Tibial artery (tissue), 4 donors: ENCODE measurements at regions not wholly inside any gene's neighbourhood (a gene's known extent, or its start where the extent isn't known, plus 50 kb on each side); places are given as distances from the start of the nearest gene placed in this dataset.

Source experiments
- DNase-seq, 2 donors: peaks; one replicate each; pipeline ENCODE4 v3.0.0-alpha.2; 2019
- H3K27ac ChIP-seq, 2 donors: fragments of 200-600 bp; sonication (generic) in 1 of 2; 1 replicate in 1 of 2; 2 replicates in 1 of 2; pipeline ENCODE4 v1.5.1; 2018 to 2019; ENCODE audit warnings: mild to moderate bottlenecking in 1 of 2
- H3K27me3 ChIP-seq, 2 donors: fragments of 200-600 bp; sonication (generic) in 1 of 2; one replicate each; pipeline versions ENCODE4 v1.5.1 to v1.6.0; 2016 to 2019
- H3K36me3 ChIP-seq, 3 donors: fragments of 200-600 bp; sonication (generic) in 2 of 3; one replicate each; pipeline ENCODE4 v1.5.1; 2016 to 2019; ENCODE audit warnings: mild to moderate bottlenecking in 2 of 3
- H3K4me1 ChIP-seq, 4 donors: fragments of 200-600 bp; sonication (generic) in 2 of 4; 1 replicate in 3 of 4; 2 replicates in 1 of 4; pipeline ENCODE4 v1.5.1; 2016 to 2019
- H3K4me3 ChIP-seq, 2 donors: fragments of 200-600 bp; sonication (generic) in 1 of 2; 1 replicate in 1 of 2; 2 replicates in 1 of 2; pipeline ENCODE4 v1.5.1; 2018 to 2019; ENCODE audit warnings: mild to moderate bottlenecking in 2 of 2
- H3K9me3 ChIP-seq, 3 donors: fragments of 200-600 bp; sonication (generic) in 1 of 3; one replicate each; pipeline ENCODE4 v1.5.1; 2016 to 2019
- CTCF ChIP-seq, 2 experiments: fragments of 200-600 bp in 1 of 2; fragments of 450-650 bp in 1 of 2; IDR thresholded peaks; one replicate each; pipeline ENCODE4 v1.5.1; 2017 to 2019; ENCODE audit warnings: antibody characterized with exemption in 2 of 2, mild to moderate bottlenecking in 1 of 2, moderate library complexity in 1 of 2
- intact Hi-C: fragments of 100-400 bp; cut with DNase I; formaldehyde crosslinking; loops from one replicate; pipeline ENCODE4 v1.15.0; 2023; ENCODE audit warnings: low total_unique reads

DNA sequence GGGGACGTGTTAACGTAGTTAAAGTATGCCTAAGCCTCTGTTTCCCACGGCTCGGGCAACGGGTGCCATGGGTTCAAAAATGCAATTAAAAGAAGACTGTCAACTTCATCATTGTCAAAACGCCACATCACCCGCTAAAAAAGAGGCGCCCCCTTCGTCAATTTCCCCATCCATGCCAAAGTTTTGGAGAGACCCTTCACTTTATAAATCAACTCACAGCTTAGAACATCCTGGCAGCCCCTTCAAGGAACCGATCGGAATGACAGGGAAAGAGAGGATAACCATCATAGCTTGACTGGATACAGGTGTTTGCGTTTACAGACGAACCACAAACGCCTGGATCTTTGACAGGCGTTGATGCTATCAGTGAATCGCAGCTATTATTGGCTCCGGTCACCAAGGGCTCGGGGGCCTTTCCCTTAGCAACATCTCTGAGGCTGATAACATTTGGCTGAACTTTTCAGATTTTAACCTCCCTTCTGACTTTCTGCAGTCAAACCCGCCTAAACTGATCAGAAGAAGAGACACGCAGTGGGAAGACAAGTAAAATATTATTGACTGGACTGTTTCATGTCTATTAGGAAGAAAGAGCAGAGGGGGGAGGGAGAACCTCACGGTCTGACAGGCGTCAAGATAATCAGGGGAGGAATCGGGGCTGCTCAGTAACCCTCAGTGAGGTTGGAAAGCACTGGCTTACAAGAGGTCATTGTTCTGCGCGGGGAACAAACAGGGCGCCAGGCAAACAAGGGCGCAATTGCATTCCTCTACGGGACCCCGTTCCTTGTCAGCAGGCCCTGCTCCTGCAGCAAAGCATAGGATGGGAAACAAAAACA, 322.5 kb upstream of the ZNF507 start:
- no peaks in the 10 kb centered on the region for H3K9me3 ChIP-seq
- no peaks in the 10 kb centered on the region for H3K4me1 ChIP-seq
- intact Hi-C loops, result no loop called here
- DNase-seq, result no peak
- TF ChIP-seq CTCF (IDR thresholded peaks at IDR 0.05), result no peak
- H3K36me3 ChIP-seq, result no peaks in the 10 kb centered on the region
- no peaks in the 10 kb centered on the region for H3K27me3 ChIP-seq
- H3K4me3 ChIP-seq, result no peak overlapping the region
- no peak overlapping the region for H3K27ac ChIP-seq

DNA sequence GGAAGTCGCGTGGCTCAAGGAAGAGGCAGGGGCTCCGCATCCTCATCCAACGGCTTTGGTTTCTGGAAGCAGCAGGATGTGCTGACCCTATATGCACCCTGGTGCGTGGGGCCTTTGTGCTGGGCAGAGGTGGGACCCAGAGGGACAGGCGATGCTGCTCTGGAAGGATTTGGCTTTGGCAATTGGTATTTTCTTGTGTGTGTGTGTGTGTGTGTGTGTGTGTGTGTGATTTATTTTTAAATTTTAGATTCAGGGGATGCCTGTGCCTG, 321.9 kb upstream of the ZNF507 start:
- intact Hi-C loops, result no loop called here
- Histone ChIP-seq H3K4me1 (no peaks in the 10 kb centered on the region), H3K27ac (no peak overlapping the region), H3K27me3 (no peaks in the 10 kb centered on the region), H3K36me3 (no peaks in the 10 kb centered on the region), H3K9me3 (no peaks in the 10 kb centered on the region), H3K4me3 (no peak overlapping the region)
- no peak for TF ChIP-seq CTCF (IDR thresholded peaks at IDR 0.05)
- no peak for DNase-seq

DNA sequence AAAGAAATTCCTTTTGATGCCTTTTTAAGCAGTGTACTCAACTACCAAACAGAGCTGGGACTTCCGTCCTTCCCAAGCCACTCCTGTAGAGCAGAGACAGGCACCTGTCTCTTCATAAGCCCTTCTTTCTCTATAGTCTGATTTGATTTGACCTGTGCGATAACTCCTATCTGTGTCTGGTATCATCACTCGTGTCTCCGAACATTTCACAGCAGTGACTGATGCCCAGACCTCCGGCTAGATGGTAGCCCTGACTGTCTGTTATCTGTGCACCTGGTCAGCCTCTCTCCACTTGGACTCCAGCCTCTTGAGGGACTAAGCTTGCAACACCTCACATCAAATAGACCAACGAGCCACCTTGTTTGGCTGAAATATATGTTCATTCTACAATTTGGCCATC, 316.2 kb upstream of the ZNF507 start:
- Histone ChIP-seq H3K4me3 (no peak overlapping the region), H3K9me3 (no peaks in the 10 kb centered on the region), H3K27me3 (no peaks in the 10 kb centered on the region), H3K36me3 (no peaks in the 10 kb centered on the region), H3K27ac (no peak overlapping the region), H3K4me1 (no peaks in the 10 kb centered on the region)
- TF ChIP-seq CTCF (IDR thresholded peaks at IDR 0.05), result no peak
- no peak for DNase-seq
- intact Hi-C loops, result no loop called here

- Histone ChIP-seq H3K27ac (no peak overlapping the region), H3K4me3 (no peak overlapping the region), H3K36me3 (no peaks in the 10 kb centered on the region), H3K4me1 (no peaks in the 10 kb centered on the region), H3K9me3 (no peaks in the 10 kb centered on the region), H3K27me3 (no peaks in the 10 kb centered on the region)
- TF ChIP-seq CTCF (IDR thresholded peaks at IDR 0.05), result no peak
- intact Hi-C loops, result no loop called here
- DNase-seq, result no peak
Observed at GRCh38 chr19:32032561-32032960, 312.8 kb upstream of the ZNF507 start.

DNA sequence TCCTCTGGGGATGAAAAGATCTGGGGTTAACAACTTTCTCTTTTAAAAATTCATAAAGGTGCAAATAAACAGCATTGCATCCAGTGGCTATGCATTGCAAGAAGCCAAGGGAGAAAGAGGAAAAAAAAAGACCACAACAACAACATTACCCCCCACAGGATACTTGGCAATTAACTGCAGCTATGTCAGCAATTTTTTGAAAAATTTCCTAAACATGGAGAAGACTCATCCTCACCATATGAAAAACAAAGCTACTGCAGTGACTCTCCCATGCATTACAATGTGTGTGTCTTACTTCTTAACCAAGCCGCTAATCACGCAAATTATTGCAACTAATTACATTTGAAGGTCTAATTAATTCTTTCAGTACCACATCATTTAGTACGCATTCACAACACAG, 309.8 kb upstream of the ZNF507 start:
- Histone ChIP-seq H3K9me3 (no peaks in the 10 kb centered on the region), H3K36me3 (no peaks in the 10 kb centered on the region), H3K4me3 (no peak overlapping the region), H3K27me3 (no peaks in the 10 kb centered on the region), H3K27ac (no peak overlapping the region), H3K4me1 (no peaks in the 10 kb centered on the region)
- intact Hi-C loops, result no loop called here
- TF ChIP-seq CTCF (IDR thresholded peaks at IDR 0.05), result no peak
- no peak for DNase-seq
